HCT116 (cell line): ENCODE measurements at regions not wholly inside any gene's neighbourhood (a gene's known extent, or its start where the extent isn't known, plus 50 kb on each side); places are given as distances from the start of the nearest gene placed in this dataset.
A peak's percentile ranks its signal among the peaks of the same experiment; 100 is the strongest.

Experiments
- ATAC-seq: fragments of 200-7000 bp; cut with Tn5 transposase; 2 replicates; pipeline ENCODE4 v1.9.1; 2020; ENCODE audit warnings: mild to moderate bottlenecking, moderate library complexity
- BruUV-seq: library from RNA; stranded (reverse); fragments of 400-500 nt; replicated peaks from 2 replicates; lab custom pipeline; 2021; lab: Mats Ljungman, UMichigan
- CTCF ChIA-PET: fragments of 300-600 bp; sonication (Branson Sonifier 250); formaldehyde crosslinking; loops from one replicate; lab custom pipeline; 2021; ENCODE audit warnings: antibody characterized with exemption; lab: Charles Lee
- POLR2A ChIA-PET: fragments of 300-600, 350-600 bp; sonication (Branson Sonifier 250); formaldehyde crosslinking; loops from one replicate; lab custom pipeline; 2021; ENCODE audit warnings: antibody characterized with exemption; lab: Charles Lee
- RAD21 ChIA-PET, 2 experiments: fragments of 300-600 bp; sonication (Branson Sonifier 250); formaldehyde crosslinking; loops; one replicate each; lab custom pipeline; 2023; ENCODE audit warnings: low total read pairs in 2 of 2; ENCODE audit not compliant: uncharacterized antibody in 2 of 2, unreplicated experiment in 2 of 2, low non-redundant PET in 1 of 2; lab: Charles Lee
- DNase-seq: peaks from one replicate; pipeline ENCODE4 v3.0.0-alpha.2; 2010; ENCODE audit warnings: low read depth, low spot score
- H2AFZ ChIP-seq: fragments of 200-600 bp; shearing (Covaris generic), sonication (generic); 2 replicates; pipeline ENCODE4 v1.6.1; 2017; ENCODE audit warnings: low read depth, mixed run types, mixed read lengths, antibody characterized with exemption, low read length; ENCODE audit not compliant: poor library complexity, severe bottlenecking
- H3K27ac ChIP-seq: 2 replicates; pipeline ENCODE4 v1.5.1; 2012; ENCODE audit warnings: low read depth, low read length
- H3K27me3 ChIP-seq: fragments of 200-600 bp; sonication (generic); 2 replicates; pipeline ENCODE4 v1.6.1; 2016; ENCODE audit warnings: mixed run types, low read length, mixed read lengths; ENCODE audit not compliant: insufficient read depth
- H3K36me3 ChIP-seq, 2 experiments: fragments of 200-500 bp in 1 of 2; fragments of 200-600 bp in 1 of 2; sonication (Bioruptor generic) in 1 of 2; sonication (generic) in 1 of 2; 2 replicates each; pipeline versions ENCODE4 v1.5.1 to v1.6.1; 2014 to 2016; ENCODE audit warnings: low read length in 2 of 2, inconsistent platforms in 1 of 2, mixed read lengths in 1 of 2, mixed run types in 1 of 2; ENCODE audit not compliant: insufficient read depth in 2 of 2, control insufficient read depth in 1 of 2
- H3K4me1 ChIP-seq, 2 experiments: fragments of 200-600 bp in 1 of 2; sonication (generic) in 1 of 2; 2 replicates each; pipeline versions ENCODE4 v1.5.1 to v1.6.1; 2012 to 2017; ENCODE audit warnings: low read length in 2 of 2, inconsistent platforms in 1 of 2, mild to moderate bottlenecking in 1 of 2, mixed read lengths in 1 of 2, mixed run types in 1 of 2, moderate library complexity in 1 of 2; ENCODE audit not compliant: insufficient read depth in 2 of 2, control insufficient read depth in 1 of 2
- H3K4me2 ChIP-seq: fragments of 200-600 bp; sonication (generic); 2 replicates; pipeline ENCODE4 v1.6.1; 2017; ENCODE audit warnings: mixed run types, low read length, mixed read lengths
- H3K4me3 ChIP-seq, 2 experiments: fragments of 200-600 bp in 1 of 2; sonication (generic) in 1 of 2; replicated peaks in 1 of 2; 2 replicates each; pipeline ENCODE4 v1.5.1; 2011 to 2016; ENCODE audit warnings: low read length in 2 of 2, control low read depth in 1 of 2, low read depth in 1 of 2, mild to moderate bottlenecking in 1 of 2, mixed read lengths in 1 of 2, mixed run types in 1 of 2
- H3K79me2 ChIP-seq: fragments of 200-600 bp; sonication (generic); 2 replicates; pipeline ENCODE4 v1.6.1; 2017; ENCODE audit warnings: mild to moderate bottlenecking, mixed run types, low read length, moderate library complexity, mixed read lengths; ENCODE audit not compliant: insufficient read depth
- H3K9ac ChIP-seq: fragments of 200-600 bp; sonication (generic); 2 replicates; pipeline ENCODE4 v1.6.1; 2016; ENCODE audit warnings: low read length, mixed read lengths
- H3K9me2 ChIP-seq: fragments of 200-600 bp; sonication (generic), shearing (Covaris generic); 2 replicates; pipeline ENCODE4 v1.6.1; 2017; ENCODE audit warnings: mixed run types, mild to moderate bottlenecking, moderate library complexity; ENCODE audit not compliant: insufficient read depth
- H3K9me3 ChIP-seq, 2 experiments: fragments of 200-500 bp in 1 of 2; fragments of 200-600 bp in 1 of 2; sonication (Bioruptor generic) in 1 of 2; sonication (generic) in 1 of 2; 2 replicates each; pipeline ENCODE4 v1.6.1; 2014 to 2017; ENCODE audit warnings: low read length in 2 of 2, mixed read lengths in 2 of 2, inconsistent platforms in 1 of 2, low read depth in 1 of 2, mild to moderate bottlenecking in 1 of 2, mixed run types in 1 of 2, moderate library complexity in 1 of 2; ENCODE audit not compliant: control insufficient read depth in 1 of 2, insufficient read depth in 1 of 2
- H4K20me1 ChIP-seq: fragments of 200-600 bp; sonication (generic), shearing (Covaris generic); 2 replicates; pipeline ENCODE4 v1.6.1; 2017; ENCODE audit warnings: mixed run types, mild to moderate bottlenecking, moderate library complexity; ENCODE audit not compliant: insufficient read depth
- CBX3 ChIP-seq: IDR thresholded peaks from 2 replicates; pipeline ENCODE4 v1.6.1; 2012; ENCODE audit warnings: low read depth
- EGR1 ChIP-seq: IDR thresholded peaks from 2 replicates; pipeline ENCODE4 v1.6.1; 2012; ENCODE audit warnings: low read depth
- EZH2phosphoT487 ChIP-seq: fragments of 200-600 bp; IDR thresholded peaks from 2 replicates; pipeline ENCODE4 v1.6.1; 2018; ENCODE audit warnings: antibody characterized with exemption, borderline replicate concordance
- MAX ChIP-seq: IDR thresholded peaks from 2 replicates; pipeline ENCODE4 v1.6.1; 2012
- POLR2A ChIP-seq: IDR thresholded peaks from 2 replicates; pipeline ENCODE4 v1.7.0; 2011; ENCODE audit warnings: borderline replicate concordance; ENCODE audit not compliant: insufficient read depth, insufficient read length; ENCODE audit errors: extremely low read depth
- RAD21 ChIP-seq: IDR thresholded peaks from 2 replicates; pipeline ENCODE4 v1.6.1; 2012; ENCODE audit warnings: low read depth, mild to moderate bottlenecking
- SIN3A ChIP-seq: IDR thresholded peaks from 2 replicates; pipeline ENCODE4 v1.6.1; 2012; ENCODE audit warnings: low read depth
- SRF ChIP-seq: IDR thresholded peaks from 2 replicates; pipeline ENCODE4 v1.6.1; 2012; ENCODE audit warnings: low read depth
- TCF7L2 ChIP-seq: IDR thresholded peaks from 2 replicates; pipeline ENCODE4 v1.7.0; 2011; ENCODE audit warnings: borderline replicate concordance, inconsistent platforms; ENCODE audit not compliant: insufficient read depth, insufficient read length; ENCODE audit errors: extremely low read depth
- YY1 ChIP-seq: IDR thresholded peaks from 2 replicates; pipeline ENCODE4 v1.6.1; 2011; ENCODE audit warnings: low read length, low read depth, moderate library complexity, mild to moderate bottlenecking; ENCODE audit not compliant: insufficient replicate concordance; ENCODE audit errors: extremely low read depth
- ZFX ChIP-seq: fragments of 450-650 bp; IDR thresholded peaks from 2 replicates; pipeline ENCODE4 v1.6.1; 2017
- ZNF274 ChIP-seq: fragments of 200-500 bp; sonication (Bioruptor generic); IDR thresholded peaks from 2 replicates; pipeline ENCODE4 v1.6.1; 2014; ENCODE audit warnings: mild to moderate bottlenecking, low read depth, low read length, inconsistent platforms
- intact Hi-C: fragments of 100-400 bp; cut with micrococcal nuclease; formaldehyde crosslinking; loops from 2 replicates; pipeline ENCODE4 v1.10.0; 2022
- TF ChIP-seq, protein P1 (sequence below): IDR thresholded peaks from 2 replicates; pipeline ENCODE4 v1.6.1; 2012; ENCODE audit warnings: low read depth
- TF ChIP-seq, protein P2 (sequence below): IDR thresholded peaks from 2 replicates; pipeline ENCODE4 v1.6.1; 2012
- TF ChIP-seq, protein P3 (sequence below), 3 experiments: fragments of 200-600 bp in 1 of 3; sonication (generic) in 1 of 3; IDR thresholded peaks in 2 of 3; conservative IDR thresholded peaks in 1 of 3; 2 replicates each; pipeline ENCODE4 v1.5.1; 2012 to 2017; ENCODE audit warnings: low read depth in 2 of 3, low read length in 2 of 3, antibody characterized with exemption in 1 of 3, borderline replicate concordance in 1 of 3, control low read depth in 1 of 3, mild to moderate bottlenecking in 1 of 3, mixed read lengths in 1 of 3, mixed run types in 1 of 3, moderate library complexity in 1 of 3; ENCODE audit not compliant: insufficient read depth in 1 of 3

DNA sequence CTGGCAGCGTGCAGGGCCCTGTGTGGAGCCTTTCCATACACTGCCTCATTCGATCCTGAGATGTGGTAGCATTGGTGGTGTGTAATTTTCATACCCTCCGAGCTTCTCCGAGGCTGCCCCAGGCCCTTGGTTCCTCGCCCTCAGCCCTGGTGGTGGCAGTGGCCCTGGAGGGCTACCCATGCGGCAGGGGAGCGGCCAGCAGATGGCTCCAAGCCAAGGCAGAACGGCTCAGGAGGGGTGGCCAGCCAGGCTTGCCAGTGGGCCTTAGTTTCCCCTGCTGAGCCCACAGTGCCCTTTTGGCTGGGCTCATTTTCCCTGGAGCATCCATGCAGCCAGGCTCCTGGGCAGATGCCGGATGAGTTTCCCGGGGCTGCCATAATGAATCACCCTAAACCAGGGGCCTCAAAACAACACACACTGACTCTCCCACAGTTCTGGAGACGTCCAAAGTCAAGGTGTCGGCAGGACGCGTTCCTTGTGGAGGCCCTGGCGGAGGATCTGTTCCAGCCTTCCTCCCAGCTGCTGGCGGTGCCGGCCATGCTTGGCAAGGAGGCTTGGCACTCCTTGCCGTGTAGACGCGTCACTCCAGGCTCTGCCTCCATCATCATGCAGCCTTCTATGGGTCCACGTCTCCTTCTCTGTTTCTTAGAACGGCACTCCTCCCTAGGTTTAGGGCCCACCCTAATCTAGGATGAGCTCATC is 158.8 kb upstream of the GSE1 start:
- Histone ChIP-seq H3K9me3 (no peaks in the 10 kb centered on the region), H3K79me2 (no peaks in the 10 kb centered on the region), H2AFZ (no peak overlapping the region), H3K9ac (no peak overlapping the region), H3K27ac (peak overlapping the region; percentile 26; the same call in 1 of the 2 replicates), H3K27me3 (no peaks in the 10 kb centered on the region), H3K36me3 (no peaks in the 10 kb centered on the region), H3K4me3 (no peak overlapping the region), H4K20me1 (no peaks in the 10 kb centered on the region), H3K4me1 (peaks cover 6 to 11% of the 10 kb centered on the region in 2 experiments; a peak in 3 of 4 replicates), H3K9me2 (no peaks in the 10 kb centered on the region), H3K4me2 (no peak overlapping the region)
- ATAC-seq = no peak
- no TSS peak for BruUV-seq
- DNase-seq = no peak
- RAD21 ChIA-PET = no interaction called here
- TF ChIP-seq EGR1 (no peak), SIN3A (no peak), CBX3 (no peak), MAX (no peak), ZNF274 (no peak), POLR2A (no peak), YY1 (no peak), EZH2phosphoT487 (no peak), TCF7L2 (no peak), SRF (no peak), ZFX (no peak), RAD21 (no peak)
- TF ChIP-seq, protein P1, sequence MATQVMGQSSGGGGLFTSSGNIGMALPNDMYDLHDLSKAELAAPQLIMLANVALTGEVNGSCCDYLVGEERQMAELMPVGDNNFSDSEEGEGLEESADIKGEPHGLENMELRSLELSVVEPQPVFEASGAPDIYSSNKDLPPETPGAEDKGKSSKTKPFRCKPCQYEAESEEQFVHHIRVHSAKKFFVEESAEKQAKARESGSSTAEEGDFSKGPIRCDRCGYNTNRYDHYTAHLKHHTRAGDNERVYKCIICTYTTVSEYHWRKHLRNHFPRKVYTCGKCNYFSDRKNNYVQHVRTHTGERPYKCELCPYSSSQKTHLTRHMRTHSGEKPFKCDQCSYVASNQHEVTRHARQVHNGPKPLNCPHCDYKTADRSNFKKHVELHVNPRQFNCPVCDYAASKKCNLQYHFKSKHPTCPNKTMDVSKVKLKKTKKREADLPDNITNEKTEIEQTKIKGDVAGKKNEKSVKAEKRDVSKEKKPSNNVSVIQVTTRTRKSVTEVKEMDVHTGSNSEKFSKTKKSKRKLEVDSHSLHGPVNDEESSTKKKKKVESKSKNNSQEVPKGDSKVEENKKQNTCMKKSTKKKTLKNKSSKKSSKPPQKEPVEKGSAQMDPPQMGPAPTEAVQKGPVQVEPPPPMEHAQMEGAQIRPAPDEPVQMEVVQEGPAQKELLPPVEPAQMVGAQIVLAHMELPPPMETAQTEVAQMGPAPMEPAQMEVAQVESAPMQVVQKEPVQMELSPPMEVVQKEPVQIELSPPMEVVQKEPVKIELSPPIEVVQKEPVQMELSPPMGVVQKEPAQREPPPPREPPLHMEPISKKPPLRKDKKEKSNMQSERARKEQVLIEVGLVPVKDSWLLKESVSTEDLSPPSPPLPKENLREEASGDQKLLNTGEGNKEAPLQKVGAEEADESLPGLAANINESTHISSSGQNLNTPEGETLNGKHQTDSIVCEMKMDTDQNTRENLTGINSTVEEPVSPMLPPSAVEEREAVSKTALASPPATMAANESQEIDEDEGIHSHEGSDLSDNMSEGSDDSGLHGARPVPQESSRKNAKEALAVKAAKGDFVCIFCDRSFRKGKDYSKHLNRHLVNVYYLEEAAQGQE = no peak
- TF ChIP-seq, protein P2, sequence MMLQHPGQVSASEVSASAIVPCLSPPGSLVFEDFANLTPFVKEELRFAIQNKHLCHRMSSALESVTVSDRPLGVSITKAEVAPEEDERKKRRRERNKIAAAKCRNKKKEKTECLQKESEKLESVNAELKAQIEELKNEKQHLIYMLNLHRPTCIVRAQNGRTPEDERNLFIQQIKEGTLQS = no peak
- TF ChIP-seq, protein P3, sequence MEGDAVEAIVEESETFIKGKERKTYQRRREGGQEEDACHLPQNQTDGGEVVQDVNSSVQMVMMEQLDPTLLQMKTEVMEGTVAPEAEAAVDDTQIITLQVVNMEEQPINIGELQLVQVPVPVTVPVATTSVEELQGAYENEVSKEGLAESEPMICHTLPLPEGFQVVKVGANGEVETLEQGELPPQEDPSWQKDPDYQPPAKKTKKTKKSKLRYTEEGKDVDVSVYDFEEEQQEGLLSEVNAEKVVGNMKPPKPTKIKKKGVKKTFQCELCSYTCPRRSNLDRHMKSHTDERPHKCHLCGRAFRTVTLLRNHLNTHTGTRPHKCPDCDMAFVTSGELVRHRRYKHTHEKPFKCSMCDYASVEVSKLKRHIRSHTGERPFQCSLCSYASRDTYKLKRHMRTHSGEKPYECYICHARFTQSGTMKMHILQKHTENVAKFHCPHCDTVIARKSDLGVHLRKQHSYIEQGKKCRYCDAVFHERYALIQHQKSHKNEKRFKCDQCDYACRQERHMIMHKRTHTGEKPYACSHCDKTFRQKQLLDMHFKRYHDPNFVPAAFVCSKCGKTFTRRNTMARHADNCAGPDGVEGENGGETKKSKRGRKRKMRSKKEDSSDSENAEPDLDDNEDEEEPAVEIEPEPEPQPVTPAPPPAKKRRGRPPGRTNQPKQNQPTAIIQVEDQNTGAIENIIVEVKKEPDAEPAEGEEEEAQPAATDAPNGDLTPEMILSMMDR (IDR thresholded peaks at IDR 0.05 in 2 of 3, conservative IDR thresholded peaks at IDR 0.05 in 1 of 3; ENCODE audit: borderline replicate concordance in 1 of 3, insufficient read depth in 1 of 3, low read depth in 2 of 3, low read length in 2 of 3) = no peak
- CTCF ChIA-PET = no interaction called here
- POLR2A ChIA-PET = no interaction called here
- intact Hi-C loops = no loop called here
